HEK293T (cell line): ENCODE measurements at regions not wholly inside any gene's neighbourhood (a gene's known extent, or its start where the extent isn't known, plus 50 kb on each side); places are given as distances from the start of the nearest gene placed in this dataset.
A peak's percentile ranks its signal among the peaks of the same experiment; 100 is the strongest.
"Not testable (repeated sequence)": the region's sequence is repeated elsewhere in the genome, so short reads cannot be mapped to it uniquely, and the experiment has no call there.

ENCODE experiments used
- CTCF ChIA-PET: fragments of 350-600 bp; formaldehyde crosslinking; extraction: SDS; loops from one replicate; lab custom pipeline; 2021; ENCODE audit warnings: antibody characterized with exemption, inconsistent platforms; lab: Yijun Ruan, JAX
- POLR2A ChIA-PET: fragments of 350-600 bp; formaldehyde crosslinking; extraction: SDS; loops from one replicate; lab custom pipeline; 2020; ENCODE audit warnings: antibody characterized with exemption, inconsistent platforms; lab: Yijun Ruan, JAX
- DNase-seq: peaks from one replicate; pipeline ENCODE4 v3.0.0; 2012; ENCODE audit warnings: mixed read lengths; ENCODE audit errors: extremely low spot score
- ARNT ChIP-seq: fragments of 450-650 bp; IDR thresholded peaks from 2 replicates; pipeline ENCODE4 v1.6.1; 2017; ENCODE audit warnings: mild to moderate bottlenecking
- BHLHE40 ChIP-seq: fragments of 450-650 bp; IDR thresholded peaks from 2 replicates; pipeline ENCODE4 v1.6.1; 2016; ENCODE audit warnings: mild to moderate bottlenecking, moderate library complexity, borderline replicate concordance
- CTBP1 ChIP-seq: fragments of 450-650 bp; IDR thresholded peaks from 2 replicates; pipeline ENCODE4 v1.6.1; 2016; ENCODE audit warnings: borderline replicate concordance
- ELF4 ChIP-seq: fragments of 450-650 bp; IDR thresholded peaks from 2 replicates; pipeline ENCODE4 v1.6.1; 2017; ENCODE audit warnings: antibody characterized with exemption
- FOXA1 ChIP-seq: fragments of 450-650 bp; IDR thresholded peaks from 2 replicates; pipeline ENCODE4 v1.6.1; 2016; ENCODE audit warnings: mild to moderate bottlenecking
- FOXK2 ChIP-seq: fragments of 450-650 bp; IDR thresholded peaks from 2 replicates; pipeline ENCODE4 v1.6.1; 2016; ENCODE audit warnings: mild to moderate bottlenecking
- FOXM1 ChIP-seq: fragments of 450-650 bp; IDR thresholded peaks from 2 replicates; pipeline ENCODE4 v1.6.1; 2017; ENCODE audit warnings: mild to moderate bottlenecking, borderline replicate concordance
- HDGF ChIP-seq: fragments of 450-650 bp; IDR thresholded peaks from 2 replicates; pipeline ENCODE4 v1.6.1; 2017; ENCODE audit warnings: antibody characterized with exemption, borderline replicate concordance
- L3MBTL2 ChIP-seq: fragments of 450-650 bp; conservative IDR thresholded peaks from 2 replicates; pipeline ENCODE4 v1.6.1; 2016; ENCODE audit warnings: mild to moderate bottlenecking
- LEF1 ChIP-seq: fragments of 450-650 bp; IDR thresholded peaks from 2 replicates; pipeline ENCODE4 v1.6.1; 2017; ENCODE audit warnings: mild to moderate bottlenecking, borderline replicate concordance
- NFRKB ChIP-seq: fragments of 450-650 bp; IDR thresholded peaks from 2 replicates; pipeline ENCODE4 v1.6.1; 2016; ENCODE audit warnings: mild to moderate bottlenecking, moderate library complexity
- PKNOX1 ChIP-seq: fragments of 450-650 bp; IDR thresholded peaks from 2 replicates; pipeline ENCODE4 v1.6.1; 2016
- SP1 ChIP-seq: fragments of 450-650 bp; IDR thresholded peaks from 2 replicates; pipeline ENCODE4 v1.6.1; 2017
- SUZ12 ChIP-seq: fragments of 450-650 bp; IDR thresholded peaks from 2 replicates; pipeline ENCODE4 v1.6.1; 2016; ENCODE audit warnings: mild to moderate bottlenecking
- TARDBP ChIP-seq: fragments of 450-650 bp; IDR thresholded peaks from 2 replicates; pipeline ENCODE4 v1.6.1; 2016
- ZNF384 ChIP-seq: fragments of 450-650 bp; IDR thresholded peaks from 2 replicates; pipeline ENCODE4 v1.6.1; 2016

GRCh38 chr5:157951673-157952373, 92.9 kb upstream of the CLINT1 start:
- CTCF ChIA-PET = interaction anchor here (0.5 to 2.0 kb wide), 6 partner anchors 20 to 342 kb away, joined by 3 to 9 read pairs (median 3); no protein-coding TSS in a partner anchor
- DNase-seq = no peak
- no peak for TF ChIP-seq NFRKB
- TF ChIP-seq HDGF = no peak
- TF ChIP-seq L3MBTL2 = no peak
- TF ChIP-seq FOXK2 = no peak
- TF ChIP-seq FOXA1 = no peak
- TF ChIP-seq BHLHE40 = no peak
- TF ChIP-seq PKNOX1 = no peak
- TF ChIP-seq ZNF384 = no peak
- POLR2A ChIA-PET = no interaction called here

GRCh38 chr5:157949520-157949919, 90.6 kb upstream of the CLINT1 start:
- TF ChIP-seq ZNF384 (no peak), ARNT (no peak), NFRKB (no peak), CTBP1 (no peak), PKNOX1 (no peak), FOXK2 (no peak), ELF4 (no peak), BHLHE40 (no peak), HDGF (no peak), LEF1 (no peak), FOXM1 (no peak), FOXA1 (no peak), L3MBTL2 (no peak)
- ChIA-PET CTCF (interaction anchor here (0.7 to 2.0 kb wide), 13 partner anchors 7 to 206 kb away, joined by 3 to 14 read pairs (median 6); no protein-coding TSS in a partner anchor), POLR2A (interaction anchor here (1.3 kb wide), 1 partner anchor 11 kb away, joined by 3 read pairs; no protein-coding TSS in a partner anchor)
- no peak for DNase-seq

DNA sequence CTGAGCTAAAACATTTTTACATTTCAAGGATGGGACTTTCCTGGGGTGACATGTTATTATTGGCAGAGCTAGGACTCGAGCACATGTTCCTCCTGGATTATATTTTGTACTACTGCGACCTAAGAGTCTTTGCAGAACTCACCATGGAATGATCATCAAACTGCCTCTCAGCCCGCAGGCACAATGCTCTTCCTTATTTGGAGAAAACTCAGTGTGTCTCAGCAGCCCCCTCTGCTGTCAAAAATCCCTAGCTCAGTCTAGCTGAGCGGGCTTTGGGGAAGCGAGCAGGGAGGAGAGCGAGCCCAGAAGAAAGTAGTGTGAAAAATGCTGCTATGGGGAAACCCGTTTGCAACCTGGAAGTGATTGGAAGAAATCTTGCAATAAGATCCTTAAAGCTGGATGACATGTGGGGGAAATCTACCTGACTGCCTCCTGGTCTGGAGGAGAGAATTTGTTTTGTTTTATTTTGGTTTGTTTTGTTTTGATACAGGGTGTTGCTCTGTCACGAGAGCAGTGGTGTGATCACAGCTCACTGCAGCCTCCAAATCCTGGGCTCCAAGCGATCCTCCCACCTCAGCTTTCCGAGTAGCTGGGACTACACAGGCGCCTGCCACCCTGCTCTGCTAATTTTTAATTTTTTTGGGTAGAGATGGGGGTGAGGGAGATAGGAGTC, 89.9 kb upstream of the CLINT1 start:
- POLR2A ChIA-PET = interaction anchor here (1.3 kb wide), 1 partner anchor 12 kb away, joined by 3 read pairs; no protein-coding TSS in a partner anchor

GRCh38 chr5:157947156-157947555, 88.2 kb upstream of the CLINT1 start:
- DNase-seq = no peak
- ChIA-PET POLR2A (no interaction called here), CTCF (no interaction called here)
- TF ChIP-seq FOXM1 (no peak), TARDBP (no peak), ZNF384 (no peak), HDGF (no peak)

More for the DNA sequence above, 89.9 kb upstream of the CLINT1 start:
- peak; percentile 79 for DNase-seq
- TF ChIP-seq CTBP1 (no peak), PKNOX1 (peak; percentile 94), FOXM1 (no peak), ZNF384 (no peak), L3MBTL2 (peak; percentile 26; the same call in 1 of the 2 replicates)
- CTCF ChIA-PET = interaction anchor here (0.6 to 2.0 kb wide), 20 partner anchors 8 to 195 kb away, joined by 3 to 14 read pairs (median 4); partner anchors contain the start of gene CLINT1

DNA sequence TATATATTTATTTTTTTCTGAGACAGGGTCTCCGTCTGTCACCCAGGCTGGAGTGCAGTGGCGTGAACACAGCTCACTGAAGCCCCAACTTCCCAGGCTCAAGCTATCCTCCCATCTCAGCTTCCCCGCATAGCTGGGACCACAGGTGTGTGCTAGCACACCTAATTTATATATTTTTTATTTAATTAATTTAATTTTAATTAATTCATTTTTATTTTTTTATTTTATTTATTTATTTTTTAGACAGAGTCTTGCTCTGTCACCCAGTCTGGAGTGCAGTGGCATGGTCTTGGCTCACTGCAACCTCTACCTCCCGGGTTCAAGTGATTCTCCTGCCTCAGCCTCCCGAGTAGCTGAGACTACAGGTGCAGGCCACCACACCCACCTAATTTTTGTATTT, 86.9 kb upstream of the CLINT1 start:
- CTCF ChIA-PET, DNase-seq, POLR2A ChIA-PET: not testable (repeated sequence)

DNA sequence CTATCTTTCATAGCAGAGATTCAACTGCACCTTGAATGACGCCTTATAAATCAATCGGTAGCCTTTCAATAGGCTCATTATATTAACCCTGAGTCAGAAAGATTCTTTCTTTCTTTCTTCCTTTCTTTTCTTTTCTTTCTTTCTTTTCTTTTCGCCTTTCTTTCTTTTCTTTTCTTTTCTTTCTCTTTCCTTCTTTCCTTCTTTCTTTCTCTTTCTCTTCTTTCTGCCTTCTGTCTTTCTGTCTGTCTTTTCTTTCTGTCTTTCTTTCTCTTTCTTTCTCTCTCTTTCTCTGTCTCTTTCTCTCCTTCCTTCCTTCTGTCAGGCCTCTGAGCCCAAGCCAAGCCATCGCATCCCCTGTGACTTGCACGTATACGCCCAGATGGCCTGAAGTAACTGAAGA, 86.0 kb upstream of the CLINT1 start:
- DNase-seq = no peak
- POLR2A ChIA-PET = no interaction called here
- CTCF ChIA-PET = no interaction called here
- TF ChIP-seq TARDBP = no peak
- no peak for TF ChIP-seq FOXK2
- no peak for TF ChIP-seq SUZ12
- TF ChIP-seq ZNF384 = no peak
- no peak for TF ChIP-seq PKNOX1
- TF ChIP-seq HDGF = no peak
- no peak for TF ChIP-seq BHLHE40
- no peak for TF ChIP-seq FOXM1
- TF ChIP-seq SP1 = no peak
- no peak for TF ChIP-seq ARNT
- no peak for TF ChIP-seq L3MBTL2
- no peak for TF ChIP-seq LEF1
- no peak for TF ChIP-seq CTBP1
- TF ChIP-seq FOXA1 = no peak
- no peak for TF ChIP-seq NFRKB
